SH-SY5Y (cell line): ENCODE measurements at regions not wholly inside any gene's neighbourhood (a gene's known extent, or its start where the extent isn't known, plus 50 kb on each side); places are given as distances from the start of the nearest gene placed in this dataset.
A peak's percentile ranks its signal among the peaks of the same experiment; 100 is the strongest.

Source experiments
- GATA2 ChIP-seq: IDR thresholded peaks from 2 replicates; pipeline ENCODE4 v1.6.1; 2011; ENCODE audit warnings: mild to moderate bottlenecking, low read depth, low read length
- GATA3 ChIP-seq: IDR thresholded peaks from 2 replicates; pipeline ENCODE4 v1.6.1; 2011; ENCODE audit warnings: low read depth, mild to moderate bottlenecking, low read length, moderate library complexity

DNA sequence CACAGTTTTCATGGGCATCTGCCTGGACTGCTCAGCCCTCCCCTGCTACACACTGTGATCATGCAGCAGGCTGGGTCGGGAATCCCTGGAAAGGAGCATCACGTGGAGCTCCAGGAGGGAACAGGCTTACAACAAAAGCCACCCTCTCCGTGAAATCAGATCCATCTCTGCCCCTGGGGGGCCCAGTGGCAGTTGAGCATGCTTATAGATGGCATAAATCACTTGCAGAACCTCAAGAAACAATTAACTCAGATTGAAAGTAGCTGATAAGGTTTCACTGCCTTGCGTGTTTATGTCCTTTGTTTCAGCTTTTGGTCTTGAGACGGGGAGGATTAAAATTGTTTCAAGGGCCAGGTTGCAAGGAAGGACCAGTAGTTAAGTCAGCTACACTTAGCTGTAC is 354.8 kb upstream of the MEIS1 start:
- TF ChIP-seq GATA2 (no peak), GATA3 (no peak)

DNA sequence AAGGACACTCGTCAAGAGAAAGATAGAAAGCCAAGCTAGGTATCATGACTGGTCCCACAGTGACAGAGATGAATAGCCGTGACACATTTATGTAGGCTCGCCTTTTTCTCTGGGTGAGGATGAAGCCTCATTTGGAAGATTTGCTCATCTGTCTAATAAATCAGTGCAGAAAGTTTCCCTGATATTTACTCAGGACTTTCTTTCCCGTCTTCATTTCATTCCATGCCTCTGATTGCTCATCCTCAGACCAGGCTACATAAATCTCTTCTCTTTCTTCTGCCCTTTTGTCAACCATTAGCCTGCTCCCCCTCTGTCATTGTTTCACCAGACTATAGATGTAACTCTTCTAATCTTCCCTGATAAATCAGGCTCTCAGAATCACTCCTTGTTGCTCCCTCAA is 361.8 kb upstream of the MEIS1 start:
- TF ChIP-seq GATA2: no peak
- TF ChIP-seq GATA3: no peak

DNA sequence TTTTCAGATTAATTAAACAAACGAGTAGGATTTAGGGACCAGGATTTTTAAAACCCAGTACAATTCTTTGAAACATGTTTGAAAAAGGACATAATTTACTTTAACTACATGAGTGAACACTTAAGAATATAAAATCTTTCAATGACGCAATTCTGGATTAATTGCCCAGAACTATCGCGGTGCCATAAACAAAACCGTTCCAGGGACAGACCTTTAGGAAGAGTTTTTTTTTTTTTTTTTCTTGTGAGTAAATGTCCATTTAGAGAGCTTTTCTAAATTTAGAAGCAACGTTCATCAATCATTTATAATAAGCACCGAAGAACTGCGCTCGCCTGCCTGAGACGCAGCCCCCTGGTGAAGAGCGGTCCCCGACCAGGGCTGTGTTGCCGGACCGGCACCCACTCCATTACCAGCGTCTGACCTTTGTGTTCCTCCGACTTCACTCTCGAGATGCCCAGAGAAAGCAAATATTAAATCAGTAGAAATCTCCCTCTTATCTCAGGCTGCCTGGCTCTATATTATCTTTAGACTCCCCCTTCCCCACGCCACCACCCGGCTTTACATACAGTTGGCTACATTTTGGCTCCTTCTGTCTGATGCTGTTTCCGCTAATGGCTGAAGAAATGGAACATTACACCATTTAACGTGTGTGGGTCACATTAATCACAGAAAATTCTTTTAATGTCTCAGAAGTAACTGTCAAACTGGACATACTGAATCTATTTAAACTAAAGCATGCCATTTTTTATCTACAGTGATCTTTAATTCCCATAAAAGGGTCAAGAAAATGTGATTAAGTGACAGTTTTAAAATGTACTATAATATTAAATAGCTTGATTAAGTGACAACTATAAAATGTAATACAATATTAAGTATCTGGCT is 364.0 kb upstream of the MEIS1 start:
- TF ChIP-seq GATA3: peak; percentile 98
- peak; percentile 98 for TF ChIP-seq GATA2

DNA sequence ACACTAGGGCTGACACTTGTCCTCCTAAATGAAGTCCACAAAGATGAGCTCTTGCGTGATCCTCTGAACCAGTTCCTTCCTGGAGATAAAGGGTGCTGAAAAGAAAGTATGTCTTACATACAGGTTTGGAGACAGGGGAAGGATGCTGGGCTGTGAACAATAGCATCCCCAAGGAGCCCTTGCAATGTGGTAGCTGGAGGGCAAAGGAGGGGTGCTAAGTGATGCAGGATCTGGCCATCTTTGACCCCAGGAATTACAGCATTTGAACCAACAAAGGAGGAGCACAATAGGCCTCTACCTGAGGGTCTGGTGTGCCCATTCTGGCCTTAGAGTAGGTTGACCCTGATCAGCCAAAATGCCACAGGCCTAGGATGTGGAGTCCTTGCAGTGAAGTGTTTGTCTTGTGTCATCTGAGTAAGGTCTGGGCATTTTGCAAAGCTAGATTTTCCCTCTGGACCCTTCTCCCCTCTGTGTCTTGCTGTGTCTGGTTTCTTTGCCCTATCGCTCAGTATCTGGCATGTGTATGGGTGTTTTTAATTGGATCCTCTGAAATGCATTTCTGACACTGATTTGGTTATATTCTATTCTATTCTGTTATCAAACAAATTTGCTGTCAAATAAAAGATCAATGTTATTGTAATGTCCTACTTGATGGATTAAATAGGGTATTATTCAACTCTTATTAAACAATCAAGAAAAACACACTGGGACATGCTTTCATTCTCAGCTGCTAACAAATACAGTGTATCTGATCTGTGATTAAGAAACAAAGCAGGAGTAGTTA is 364.8 kb upstream of the MEIS1 start:
- TF ChIP-seq GATA2 (peak; percentile 87), GATA3 (peak; percentile 82)

DNA sequence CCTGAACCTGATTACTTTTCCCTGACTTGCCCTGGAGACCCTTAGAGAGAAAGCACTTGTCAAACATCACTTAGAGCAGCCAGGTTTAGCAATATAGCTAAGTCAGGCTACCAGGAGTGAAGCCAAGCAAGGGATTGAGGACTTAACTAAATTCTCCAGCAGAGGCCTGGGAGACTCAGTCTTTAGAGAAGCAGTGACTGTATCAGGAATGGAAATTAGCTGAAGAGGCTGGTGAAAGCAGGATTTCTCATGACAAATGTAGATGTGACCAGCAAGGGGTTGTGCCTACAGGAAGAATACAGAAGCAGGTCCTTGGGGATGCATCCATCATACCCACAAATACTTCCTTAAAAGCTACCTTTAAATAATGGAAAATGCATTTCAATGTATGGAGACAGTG is 368.9 kb upstream of the MEIS1 start:
- no peak for TF ChIP-seq GATA3
- TF ChIP-seq GATA2: no peak

DNA sequence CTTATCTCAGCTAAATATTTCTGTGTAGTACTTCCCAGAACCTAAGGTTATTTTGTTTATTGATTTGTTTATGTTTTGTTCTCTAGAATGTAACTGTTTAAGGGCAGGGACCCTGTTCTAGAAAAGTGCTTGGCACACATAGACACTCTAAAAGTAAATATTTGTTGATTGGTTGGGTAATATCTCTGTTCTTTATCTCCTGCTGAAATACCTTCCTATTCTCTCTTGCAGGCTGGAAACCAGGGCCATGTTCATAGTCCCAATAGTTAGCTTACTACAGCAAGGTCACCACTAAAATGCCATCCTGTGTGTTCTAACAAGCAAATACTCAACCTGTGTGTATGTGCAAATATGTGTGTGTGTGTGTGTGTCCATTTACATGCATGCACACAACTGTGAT is 375.6 kb upstream of the MEIS1 start:
- TF ChIP-seq GATA3 (no peak), GATA2 (no peak)

DNA sequence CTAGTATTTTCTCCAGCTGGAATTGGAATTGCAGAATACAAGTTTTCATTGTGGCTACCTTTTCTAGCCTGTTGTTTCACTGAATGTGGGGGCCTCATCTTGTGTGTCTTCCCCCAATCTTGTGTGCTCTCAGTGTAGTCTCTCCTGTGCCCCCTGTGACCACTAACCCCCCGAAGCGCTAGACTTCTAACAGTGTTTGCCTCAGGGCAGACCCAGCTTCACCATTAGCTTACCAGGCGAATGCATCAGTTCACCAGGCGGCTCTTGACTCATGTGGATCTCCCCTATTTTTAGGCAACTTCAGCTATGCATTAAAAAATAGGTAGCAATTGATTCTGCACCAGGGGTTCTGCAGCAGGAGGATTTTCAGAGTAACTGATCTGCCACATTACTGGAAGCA is 376.2 kb upstream of the MEIS1 start:
- TF ChIP-seq GATA3: no peak
- no peak for TF ChIP-seq GATA2

DNA sequence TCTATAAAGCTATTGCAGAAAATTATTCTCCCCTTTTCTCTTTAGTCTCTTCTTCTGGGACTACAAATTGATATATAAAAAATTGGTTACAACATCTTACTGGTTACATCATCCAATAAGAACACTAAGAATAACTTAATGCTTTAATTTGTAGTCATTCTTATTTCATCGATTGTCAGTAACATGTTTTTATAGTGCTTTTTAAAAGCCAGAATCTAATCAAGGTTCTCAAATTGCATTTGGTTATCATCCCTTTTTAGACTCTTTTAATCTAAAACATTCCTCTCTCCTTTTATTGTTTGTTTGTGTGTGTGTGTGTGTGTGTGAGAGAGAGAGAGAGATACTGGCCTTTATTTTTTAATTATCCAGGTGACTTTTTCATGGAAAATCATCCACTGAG is 377.1 kb upstream of the MEIS1 start:
- TF ChIP-seq GATA2: no peak
- no peak for TF ChIP-seq GATA3

DNA sequence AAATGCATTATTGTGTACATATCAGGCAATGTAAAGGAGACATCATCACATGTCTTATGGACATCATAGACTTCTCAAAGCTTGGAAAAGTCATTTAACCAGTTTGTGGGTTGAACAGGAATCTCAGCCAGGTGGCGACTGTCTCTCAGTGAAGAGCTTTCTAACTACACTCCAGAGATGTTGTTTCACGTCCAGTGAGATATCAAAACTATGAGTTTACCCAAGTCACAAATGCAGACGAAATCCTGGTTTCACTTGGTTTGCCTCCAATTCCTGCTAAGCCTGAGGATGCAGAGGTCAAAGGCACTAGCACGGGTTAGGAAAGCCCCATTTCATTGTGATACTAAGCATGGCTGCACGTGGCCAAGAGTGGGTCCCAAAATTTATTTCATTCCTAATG is 384.5 kb upstream of the MEIS1 start:
- no peak for TF ChIP-seq GATA3
- no peak for TF ChIP-seq GATA2

DNA sequence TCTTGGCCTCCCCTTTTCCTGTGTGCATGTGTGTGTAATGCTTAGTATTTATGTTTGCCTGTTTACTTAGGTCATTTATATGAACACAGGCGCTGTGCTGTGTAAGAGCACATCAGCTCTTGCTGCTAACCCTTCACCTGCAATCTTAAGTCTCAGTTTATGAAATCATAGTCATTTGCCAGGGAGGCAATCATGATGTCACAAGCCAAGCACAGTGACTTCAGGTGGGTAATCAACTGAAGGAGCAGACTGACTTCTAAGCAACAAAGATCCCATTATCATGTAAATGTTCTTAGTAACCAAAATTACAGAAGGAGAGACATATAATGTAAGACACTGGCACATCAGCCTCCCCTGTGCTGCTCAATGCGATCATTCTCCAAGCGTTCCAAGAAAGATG is 386.3 kb upstream of the MEIS1 start:
- no peak for TF ChIP-seq GATA3
- no peak for TF ChIP-seq GATA2

DNA sequence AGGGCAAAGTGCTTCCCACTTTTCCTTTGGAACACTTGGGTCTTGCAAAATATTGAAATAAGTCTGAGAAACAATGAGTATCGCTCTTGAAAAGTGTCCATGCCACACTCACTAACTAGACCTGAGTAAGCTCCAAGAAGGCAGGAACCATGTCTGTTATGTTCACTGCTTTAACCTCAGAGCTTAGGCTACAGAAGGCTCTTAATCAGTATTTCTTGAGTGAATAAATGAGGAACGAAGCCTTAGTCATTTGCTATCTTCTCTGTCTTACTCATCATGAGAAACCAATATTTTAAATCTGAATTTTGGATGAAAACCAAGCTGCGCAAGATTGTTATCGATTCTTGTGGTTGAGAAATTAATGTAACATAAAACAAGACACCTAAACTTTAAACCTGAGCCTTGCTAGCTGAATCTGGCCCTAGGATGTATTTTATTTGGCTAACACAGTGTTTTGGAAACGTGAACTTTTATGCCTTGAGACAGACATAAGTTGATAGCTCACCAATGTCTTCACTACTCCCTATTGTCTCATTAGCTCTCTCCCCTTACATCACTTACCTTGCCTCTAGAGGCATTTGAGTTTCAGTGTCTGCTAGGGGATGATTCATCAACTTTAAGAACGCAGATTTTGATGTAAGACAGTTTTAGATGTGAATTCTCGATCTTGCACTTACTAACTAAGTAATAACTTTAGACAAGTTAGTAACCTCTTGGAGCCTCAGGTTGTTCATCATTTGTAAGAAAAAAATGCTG is 392.8 kb upstream of the MEIS1 start:
- TF ChIP-seq GATA2 (no peak), GATA3 (no peak)

DNA sequence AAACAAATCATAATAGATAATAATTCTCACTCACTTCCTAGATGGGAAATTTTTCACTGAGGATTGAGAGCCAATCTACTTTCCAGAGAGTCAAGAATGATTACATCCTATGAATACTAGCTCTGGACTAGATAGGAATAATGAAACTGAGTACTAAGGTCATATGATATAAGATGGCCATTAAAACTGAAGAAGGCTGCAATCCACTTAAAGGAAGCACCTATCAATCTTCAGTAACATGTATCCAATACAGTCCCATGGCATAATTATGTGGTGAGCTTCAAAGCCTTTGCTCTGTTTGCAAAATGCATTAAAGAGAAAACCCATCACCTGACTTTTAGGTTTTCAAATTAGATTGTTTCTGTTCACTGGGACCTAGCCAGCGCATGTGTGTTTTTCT is 398.0 kb upstream of the MEIS1 start:
- TF ChIP-seq GATA3 (no peak), GATA2 (no peak)

DNA sequence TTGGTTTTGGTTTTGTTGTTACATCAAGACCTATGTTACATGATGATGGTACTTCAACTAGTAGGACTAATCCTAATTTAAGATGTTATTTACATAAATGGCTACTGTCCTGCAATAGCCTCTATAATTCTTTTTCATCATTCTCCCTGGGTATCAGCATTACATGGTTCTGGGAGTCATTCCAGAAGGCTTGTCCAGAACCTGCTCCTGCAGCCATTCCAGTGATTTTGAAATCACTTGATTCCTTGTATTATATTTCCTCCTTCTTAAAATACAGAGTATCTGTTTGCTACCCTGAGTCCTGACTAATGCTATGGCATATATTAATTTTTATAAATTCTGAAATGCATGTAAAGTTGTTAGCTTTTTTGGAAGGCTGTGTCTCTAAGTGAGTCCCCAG is 400.5 kb upstream of the MEIS1 start:
- TF ChIP-seq GATA3: no peak
- no peak for TF ChIP-seq GATA2

DNA sequence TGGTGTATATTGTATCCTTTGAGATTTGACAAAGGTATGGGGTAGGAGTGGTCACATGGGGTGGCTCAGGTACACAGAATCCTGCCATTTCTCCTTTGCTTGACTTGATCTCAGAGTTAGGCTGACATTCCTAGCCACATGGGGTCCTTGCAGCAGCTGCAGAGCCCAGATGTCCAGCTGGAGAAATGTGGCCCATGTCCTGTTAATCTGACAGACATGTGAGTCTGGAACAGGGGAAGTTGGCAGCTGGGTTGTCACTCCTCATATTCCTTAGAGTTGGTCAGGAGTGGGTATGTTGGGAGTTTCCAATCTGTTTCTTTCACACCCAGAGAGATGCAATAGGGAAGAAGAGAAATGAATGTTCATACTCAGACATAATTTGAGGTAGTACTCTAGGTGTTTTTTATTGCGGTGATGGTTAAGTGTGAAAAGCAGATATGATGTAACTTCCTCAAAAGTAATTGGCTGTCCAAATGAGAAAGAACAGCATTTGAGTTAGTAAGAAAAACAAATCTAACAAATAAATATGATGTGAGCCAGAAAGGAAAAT is 402.6 kb upstream of the MEIS1 start:
- TF ChIP-seq GATA2 (no peak), GATA3 (no peak)
